HG03565 (cell line): ENCODE measurements at regions not wholly inside any gene's neighbourhood (a gene's known extent, or its start where the extent isn't known, plus 50 kb on each side); places are given as distances from the start of the nearest gene placed in this dataset.

ENCODE experiments used
- ATAC-seq: cut with Tn5 transposase; IDR thresholded peaks from one replicate; pipeline ENCODE4 v1.9.1; 2021; ENCODE audit warnings: mild to moderate bottlenecking, moderate library complexity; ENCODE audit not compliant: unreplicated experiment

DNA sequence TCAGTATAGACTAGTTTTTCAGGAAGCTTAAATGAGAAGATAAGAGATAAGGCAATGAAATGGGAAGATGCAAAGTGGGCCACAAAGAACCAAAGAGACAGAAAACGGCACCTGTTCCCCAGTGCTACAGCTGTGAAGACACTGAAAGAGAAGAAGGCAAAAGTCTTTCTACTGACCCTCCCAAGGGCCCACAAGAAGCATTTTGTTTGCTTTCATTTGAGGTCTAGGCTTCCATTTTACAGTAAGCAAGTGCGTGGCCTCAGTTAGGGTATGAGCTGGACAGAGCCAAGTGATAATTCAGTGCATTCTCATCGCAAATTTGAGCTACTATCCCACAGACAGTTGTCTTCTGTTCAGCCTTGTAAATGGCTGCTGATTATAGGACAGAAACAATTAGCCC lies 53.4 kb upstream of the STK17B start:
- ATAC-seq = no peak

DNA sequence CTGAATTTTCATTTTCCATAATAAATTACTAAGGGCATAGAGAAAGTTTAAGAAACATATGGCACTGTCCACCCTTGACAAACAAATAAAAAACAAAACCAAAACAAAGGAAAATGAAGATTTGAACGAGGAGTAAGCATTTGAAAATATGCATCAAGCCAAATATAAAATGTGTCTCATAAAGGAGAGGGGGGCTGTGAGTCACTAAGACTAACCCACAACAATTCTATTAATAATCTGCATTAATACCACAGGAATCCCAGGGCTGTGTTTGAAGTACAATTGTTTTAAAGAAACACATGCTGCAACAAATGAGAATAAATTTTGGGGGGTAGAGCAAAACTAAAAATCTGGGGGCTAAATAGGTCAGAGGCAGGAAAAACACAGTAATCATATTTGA lies 53.8 kb upstream of the STK17B start:
- no peak for ATAC-seq

DNA sequence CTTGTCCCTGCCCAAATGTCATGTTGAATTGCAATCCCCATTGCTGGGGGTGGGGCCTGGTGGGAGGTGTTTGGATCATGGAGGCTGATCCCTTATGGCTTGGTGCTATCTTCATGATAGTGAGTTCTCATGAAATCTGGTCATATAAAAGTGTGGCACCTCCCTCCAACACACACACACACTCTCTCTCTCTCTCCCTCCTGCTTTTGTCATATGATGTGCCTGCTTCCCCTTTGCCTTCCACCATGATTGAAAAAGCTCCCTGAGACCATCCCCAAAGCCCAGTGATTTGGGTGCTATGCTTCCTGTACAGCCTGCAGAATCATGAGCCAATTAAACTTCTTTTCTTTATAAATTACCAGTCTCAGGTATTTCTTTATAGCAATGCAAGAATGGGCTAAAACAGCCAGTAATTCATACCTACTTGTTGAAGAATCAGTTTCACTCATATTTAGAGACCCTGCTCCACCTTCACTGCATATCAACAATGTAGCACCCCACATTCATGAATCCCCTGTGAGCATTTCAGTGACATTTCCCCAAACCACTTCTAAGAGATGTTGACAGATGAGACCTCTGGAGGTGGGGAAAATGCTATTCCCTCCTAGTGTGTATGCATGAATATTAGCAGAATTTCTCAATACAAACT lies 54.8 kb upstream of the STK17B start:
- no peak for ATAC-seq

DNA sequence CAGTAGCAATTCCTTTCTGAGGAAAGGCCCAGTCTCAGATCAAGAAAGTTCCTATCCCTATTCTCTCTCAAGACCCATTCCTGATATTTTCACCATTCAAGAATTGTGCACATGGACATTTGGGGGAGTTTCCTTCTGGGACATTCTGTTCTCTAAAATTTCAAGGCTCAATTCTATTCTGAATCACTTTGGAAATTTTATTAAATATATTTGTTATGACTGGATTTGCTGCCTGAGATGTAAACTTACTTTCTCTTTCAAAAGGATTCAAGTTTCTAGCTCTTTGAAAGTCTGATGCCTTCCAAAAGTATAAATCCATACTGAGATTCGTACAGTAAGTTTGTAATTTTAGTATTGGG lies 55.3 kb upstream of the STK17B start:
- ATAC-seq = no peak

DNA sequence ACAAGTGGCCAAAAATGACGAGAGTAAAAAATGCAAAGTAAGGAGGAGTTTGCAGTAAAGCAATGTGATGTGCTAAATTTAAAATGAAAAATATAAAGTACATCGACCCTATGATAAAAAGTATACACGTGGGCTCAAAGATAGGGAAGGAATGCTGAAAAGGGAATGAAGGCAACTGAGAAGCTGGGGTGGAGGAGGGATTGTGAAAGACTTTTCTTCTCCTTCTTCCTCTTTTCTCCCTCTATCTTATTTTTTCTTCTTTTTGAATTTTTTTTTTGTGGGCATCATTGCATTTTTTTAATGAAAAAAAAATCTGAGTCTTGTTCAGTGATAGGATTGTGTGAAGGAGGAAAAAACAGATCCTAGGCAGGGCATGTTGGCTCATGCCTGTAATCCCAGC lies 57.6 kb upstream of the STK17B start:
- no peak for ATAC-seq

DNA sequence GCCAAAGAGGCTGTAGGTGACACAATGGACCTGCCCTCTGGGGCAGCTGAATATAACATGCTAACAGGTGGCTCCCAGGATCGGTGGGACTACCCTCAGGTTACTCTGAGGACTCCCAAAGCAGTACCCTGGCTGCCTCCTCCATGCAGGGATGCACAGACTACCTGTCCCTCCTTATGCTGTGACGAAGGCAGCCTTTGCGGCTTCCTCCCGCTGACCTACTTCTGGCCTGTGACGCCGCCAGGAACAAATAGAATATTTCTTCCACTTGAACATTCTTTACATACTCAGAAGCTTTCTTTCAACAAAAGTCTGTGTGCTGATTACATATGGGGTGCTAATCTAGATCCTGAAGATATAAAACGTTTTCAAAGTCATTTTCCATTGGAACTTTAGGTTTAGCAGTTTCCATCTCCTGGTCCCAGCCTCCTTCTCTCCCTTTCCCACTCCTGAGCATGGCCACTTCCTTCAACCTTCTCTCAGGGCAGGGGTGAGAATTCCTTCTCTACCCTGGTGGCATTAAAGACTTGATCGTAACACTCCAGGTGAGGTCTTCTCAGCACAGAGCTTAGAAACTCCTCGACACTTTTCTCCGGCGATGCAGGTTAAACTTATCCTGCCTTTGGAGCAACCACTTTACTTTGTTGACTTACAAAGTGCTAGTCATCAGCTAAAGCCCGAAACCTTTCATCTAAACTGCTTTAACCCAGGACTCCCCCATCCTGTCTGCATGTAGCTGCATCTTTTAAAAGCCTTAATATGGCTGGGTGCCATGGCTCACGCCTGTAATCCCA lies 58.9 kb upstream of the STK17B start:
- ATAC-seq = no peak

DNA sequence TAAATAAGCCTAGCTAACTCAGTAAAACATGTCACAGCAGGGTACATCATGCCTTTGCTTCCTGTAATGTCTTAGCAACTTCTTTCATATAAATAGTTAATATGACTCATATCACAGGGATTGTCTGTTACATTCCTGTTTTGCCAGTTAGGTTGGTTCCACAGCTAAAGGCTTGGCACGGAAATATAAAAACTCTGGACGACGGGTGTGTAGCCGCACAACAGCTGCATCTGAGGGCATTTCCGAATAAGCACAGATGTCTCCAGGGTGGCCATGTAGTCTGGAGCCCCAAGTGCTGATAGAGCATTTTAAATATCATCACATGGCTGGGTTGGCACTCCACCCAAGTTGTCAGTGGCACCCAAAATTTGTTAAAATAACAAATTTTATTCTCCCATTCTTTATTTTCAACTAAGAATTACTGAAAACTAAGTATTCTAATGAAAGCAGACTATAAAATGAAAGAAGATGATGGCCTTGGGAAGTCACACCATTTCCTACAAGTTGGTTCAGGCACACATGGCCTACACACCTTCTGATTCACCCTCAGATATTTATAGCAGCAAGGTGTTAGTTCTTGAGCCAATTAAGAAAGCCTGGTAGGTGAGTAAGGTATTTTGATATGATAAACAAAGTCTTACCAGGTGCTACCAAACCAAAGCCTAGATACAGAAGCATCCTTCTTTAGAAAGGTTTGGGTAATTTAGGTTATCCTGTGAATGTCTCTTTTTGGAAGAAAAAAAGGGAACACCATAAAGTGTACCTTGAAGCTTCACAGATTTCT lies 61.8 kb upstream of the STK17B start:
- ATAC-seq = peak; percentile 5

DNA sequence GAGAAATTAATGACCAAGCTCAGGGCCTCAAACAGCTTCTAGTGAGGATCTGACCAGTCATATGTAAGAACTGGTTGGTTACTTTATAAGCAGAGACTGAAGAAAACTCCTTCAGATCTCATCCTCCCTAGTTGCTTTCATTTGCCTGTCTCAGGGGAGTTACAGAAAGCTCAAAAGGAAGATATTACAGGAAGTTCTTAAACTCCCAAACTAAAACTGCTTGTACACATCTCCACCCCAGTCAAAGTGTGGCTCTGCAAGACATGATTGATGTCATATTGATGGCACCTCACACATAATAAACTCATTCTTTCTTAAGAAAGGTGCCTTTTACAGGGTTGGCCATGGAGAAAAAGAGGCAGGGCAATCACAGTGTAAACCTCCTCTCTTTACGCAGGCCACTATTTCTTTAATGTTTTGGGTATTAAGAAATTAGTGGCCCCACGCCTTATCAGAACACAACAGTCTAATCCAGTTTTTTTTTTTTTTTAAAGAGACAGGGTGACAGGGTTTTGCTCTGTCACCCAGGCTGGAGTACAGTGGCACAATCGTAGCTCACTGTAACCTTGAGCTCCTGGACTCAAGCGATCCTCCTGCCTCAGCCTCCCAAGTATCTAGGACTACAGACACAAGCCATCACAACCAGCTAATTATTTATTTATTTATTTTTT lies 62.6 kb upstream of the STK17B start:
- peak; percentile 66 for ATAC-seq

DNA sequence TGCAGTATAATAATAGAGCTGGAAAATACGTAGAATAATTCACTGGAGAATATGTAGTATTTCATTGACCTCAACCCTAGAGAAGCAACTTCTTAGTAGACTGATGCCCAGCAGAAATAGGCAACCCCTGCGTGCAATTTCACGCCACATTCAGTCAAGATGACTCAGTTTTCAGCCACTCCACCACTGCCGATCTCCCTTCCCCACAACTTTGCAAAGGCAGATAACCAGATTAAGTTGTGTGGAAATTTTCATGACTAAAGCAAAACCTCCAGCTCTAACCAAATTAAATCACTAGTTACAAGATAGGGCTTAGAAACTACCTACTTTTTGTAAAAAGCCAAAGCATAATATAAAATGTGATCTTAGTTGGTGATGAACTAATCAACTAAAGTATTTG lies 63.3 kb upstream of the STK17B start:
- ATAC-seq = peak; percentile 42

DNA sequence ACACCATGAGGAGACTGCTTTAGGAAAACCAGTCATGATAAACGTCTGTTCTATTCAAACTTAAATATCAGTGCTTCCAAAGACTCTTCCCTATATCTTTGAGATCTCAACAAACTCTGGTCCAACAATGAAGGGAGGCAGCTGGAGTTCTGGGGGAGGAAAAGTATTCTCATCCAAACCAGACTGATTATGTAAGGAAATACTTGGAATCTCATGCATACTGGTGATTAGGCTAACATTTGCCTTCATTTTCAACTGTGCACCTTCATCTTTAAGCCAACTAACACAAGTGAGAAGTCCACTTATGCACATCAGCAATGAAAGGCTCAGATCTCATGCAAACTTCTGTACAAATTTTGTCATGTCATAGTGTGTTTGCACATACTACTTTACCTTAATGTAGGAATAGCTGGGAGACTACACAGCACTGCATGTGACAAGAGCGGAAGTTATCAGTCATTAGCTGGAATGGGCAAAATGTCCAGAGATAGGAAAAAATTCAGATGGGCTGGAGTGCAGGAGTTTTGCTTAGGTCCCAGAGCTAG lies 67.5 kb upstream of the STK17B start:
- no peak for ATAC-seq

DNA sequence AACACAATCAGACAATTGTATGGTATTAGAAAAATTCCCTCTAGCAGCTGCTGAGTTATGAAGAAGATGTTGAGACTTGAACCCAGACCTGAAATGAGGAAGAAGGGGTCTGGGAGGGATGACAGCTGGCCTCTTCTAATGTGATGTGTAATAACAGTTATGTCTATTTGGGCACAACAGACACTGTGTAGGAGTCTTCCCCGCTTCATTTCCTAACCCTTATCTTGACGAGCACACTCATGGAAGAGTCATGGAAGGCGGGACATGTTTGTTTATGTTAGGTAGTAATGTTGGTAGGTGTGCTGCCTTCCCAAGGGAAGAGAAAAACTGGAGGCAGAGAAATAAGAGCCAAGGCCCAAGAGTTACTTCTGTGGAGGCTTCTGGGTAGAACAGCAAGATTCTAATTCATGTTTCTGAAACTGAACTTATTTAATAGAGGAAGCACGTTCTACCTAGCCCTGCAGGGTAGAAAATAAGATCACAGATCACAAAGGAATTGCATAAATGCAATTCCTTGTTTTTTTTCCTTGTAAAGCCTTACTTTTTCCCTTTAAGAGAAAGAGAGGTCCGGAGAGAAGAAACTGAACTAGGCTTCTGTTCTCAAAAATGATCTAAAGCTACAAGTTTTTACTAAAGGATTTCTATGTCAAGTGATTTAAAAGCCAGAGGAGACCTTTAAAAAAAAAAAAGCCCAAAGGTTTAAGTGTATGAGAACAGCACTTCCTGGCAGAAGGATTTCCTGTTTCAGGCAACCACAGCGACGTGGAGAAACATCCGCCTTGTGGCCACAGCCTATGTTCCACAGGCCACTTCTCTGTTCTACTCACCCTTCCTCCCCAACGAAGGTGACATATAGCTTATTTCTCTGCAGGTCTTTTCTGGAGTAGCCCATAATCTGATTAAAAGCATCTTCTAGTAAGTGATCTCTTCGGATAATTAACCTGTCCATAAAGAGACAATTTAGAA lies 68.5 kb upstream of the STK17B start:
- peak; percentile 81 for ATAC-seq

DNA sequence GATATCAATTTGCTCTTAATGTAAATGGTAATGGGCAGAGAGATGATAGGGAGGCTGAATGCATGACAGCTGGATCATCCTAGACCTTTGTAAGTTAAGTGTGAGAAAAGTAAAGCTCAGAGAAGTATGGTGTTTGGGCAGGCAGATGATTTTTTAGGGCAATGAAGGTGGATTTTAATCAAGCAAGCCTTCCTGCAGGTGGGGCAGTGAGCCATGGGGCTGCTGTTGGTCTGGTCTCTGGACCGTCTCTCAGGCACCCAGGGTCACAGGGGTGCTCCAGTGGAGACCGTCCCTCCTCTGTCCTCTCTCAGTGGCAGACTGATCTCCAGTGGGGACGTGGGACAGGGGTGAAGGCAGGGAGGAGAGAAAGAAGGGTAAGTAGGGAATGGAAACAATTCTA lies 69.8 kb upstream of the STK17B start:
- no peak for ATAC-seq

DNA sequence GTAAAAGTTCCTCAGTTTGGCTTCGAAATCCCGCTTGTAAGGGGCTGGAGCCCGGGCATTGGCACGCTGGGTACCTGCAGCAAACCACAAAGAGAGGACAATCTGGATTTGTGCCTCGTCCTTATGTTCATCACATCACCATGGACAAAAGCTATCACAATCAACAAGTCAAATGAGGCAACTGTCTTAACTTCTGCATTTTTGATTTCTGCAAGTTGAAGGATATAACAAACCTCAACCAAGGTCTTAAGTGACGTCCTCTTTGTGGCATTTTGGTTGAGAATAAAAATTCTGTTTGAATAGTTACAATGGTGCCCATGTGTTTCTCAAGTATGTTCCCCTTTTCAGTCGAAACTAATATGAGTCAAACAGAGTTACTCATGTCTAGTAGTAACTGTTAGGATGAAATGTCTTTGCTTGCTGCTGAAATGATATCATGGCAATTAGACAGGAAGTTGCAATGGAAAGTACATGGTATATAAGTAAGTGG lies 70.8 kb upstream of the STK17B start:
- peak; percentile 84 for ATAC-seq

DNA sequence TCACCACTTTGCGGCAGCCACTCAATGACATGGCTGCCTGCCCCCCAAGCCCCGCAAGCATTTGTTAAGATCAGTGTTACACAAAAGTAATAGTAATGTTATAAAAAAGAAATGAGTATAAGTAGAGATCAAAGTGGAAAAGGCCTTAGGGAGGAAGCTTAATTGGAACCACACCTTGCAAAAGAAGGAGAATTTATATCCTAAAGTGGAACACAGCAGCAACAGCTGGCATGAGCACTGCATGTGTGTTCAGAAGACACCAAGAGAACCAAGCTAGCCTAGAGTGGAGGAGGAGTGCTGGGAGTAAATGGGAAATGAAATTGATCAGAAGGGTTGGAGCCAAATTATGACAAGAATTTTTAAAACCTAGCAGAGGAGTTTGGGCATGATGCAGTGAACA lies 73.1 kb upstream of the STK17B start:
- ATAC-seq = no peak

DNA sequence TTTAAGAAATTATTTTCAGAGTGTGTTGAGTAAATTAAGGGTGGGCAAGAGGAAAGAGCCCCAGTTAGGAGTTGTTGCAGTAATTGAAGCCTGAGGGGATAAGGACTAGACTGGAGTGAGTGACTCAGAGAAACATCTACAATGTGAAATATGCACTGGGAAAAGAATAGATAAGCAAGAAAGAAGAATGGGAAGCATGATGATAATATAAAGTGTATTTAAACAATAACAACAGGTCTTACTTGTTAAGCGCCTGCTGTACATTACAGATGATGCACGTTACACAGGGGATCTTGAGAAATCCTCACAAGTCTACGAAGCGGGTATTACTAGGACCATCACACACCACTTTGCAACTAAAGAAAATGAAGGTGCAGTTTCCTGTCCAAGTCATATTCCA lies 73.6 kb upstream of the STK17B start:
- ATAC-seq = no peak

DNA sequence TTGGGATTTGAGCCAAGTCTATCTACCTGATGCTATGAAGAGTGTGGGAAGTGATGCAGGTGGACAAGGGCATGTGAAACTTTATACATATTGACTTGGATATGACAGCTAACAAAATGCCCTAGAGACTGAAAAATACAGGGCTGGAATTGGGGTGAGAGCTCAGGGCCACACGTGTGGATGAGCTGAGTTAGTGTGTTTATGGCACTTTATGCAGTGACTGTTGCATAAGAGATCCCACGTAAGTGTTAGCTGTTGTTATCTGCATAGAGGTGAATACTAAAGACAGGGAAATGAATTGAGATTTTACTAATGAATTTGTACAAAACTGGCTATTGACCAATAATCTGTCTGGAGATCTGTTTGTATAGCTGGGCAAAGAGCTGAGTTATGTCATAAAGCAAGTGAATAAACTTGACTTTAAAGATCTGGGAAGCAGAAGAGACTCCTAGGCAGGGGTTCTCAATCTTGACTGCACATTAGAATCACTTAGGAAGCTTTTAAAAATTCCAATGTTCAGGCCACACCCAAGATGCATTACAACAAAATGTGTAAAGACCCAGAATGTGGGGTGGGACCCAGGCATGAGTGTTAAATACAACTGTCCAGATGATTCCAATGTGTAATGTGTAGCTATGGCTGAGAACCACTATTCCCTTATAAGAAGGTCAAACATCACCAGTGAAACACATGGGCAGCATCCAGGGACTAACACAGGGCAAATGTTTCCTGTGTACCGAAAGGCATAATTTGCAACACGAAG lies 74.2 kb upstream of the STK17B start:
- ATAC-seq = no peak

DNA sequence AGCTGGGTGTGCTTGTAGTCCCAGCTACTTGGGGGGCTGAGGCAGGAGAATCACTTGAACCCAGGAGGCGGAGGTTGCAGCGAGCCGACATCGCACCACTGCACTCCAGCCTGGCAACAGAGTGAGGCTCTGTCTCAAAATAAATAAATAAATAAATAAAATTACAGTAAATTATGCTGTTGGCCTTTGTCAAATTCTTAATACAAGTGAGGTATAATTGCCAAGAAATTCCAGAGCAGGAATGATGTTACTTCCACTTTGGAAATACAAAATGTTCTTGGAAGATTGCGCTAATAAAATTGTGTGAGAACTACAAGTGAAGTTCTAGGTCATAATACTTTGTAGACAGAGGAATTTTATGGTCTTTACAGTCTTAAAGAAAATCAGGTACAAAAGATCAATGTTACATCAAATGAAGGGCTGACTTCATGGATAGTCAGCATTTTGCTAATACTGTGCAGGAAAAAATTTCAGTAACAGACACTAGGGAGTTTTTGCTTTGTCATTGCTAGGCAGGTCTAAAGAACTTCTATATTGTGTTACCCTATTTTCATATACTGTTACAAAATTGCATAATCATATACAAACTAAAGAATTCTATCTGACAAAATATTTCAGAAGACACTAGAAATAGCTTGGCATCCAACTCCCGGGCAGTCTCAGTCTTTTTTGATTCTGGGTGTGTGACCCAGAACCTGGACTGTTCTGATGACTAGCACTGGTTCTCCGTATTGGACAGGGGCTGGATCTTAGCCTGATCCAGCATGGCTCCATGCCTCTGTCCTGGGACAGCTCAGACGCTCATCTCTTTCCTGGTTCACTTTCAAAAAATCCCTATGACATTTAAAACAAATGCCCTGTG lies 76.0 kb upstream of the STK17B start:
- ATAC-seq = no peak

DNA sequence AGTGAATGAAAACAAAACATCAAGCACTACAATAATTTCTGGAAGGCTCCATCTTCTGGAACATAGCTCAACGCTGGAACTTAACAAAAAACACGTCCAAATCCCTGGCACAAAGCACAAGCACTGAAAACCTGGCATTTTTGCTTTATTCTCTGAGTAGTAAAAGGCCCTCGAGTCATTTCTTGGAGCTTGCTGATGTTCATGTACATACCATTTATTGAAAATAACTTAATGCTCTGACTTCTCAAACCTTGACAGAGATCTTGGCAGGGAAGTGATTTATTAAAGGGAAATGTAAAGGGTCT lies 76.5 kb upstream of the STK17B start:
- ATAC-seq = no peak
